Upper lobe of right lung (tissue), 1 donor: ENCODE measurements at regions not wholly inside any gene's neighbourhood (a gene's known extent, or its start where the extent isn't known, plus 50 kb on each side); places are given as distances from the start of the nearest gene placed in this dataset.

Source experiments
- ATAC-seq: fragments of 200-7000 bp; cut with Tn5 transposase; one replicate; pipeline ENCODE4 v1.9.1; 2020; ENCODE audit warnings: mild to moderate bottlenecking, moderate library complexity
- DNase-seq: peaks from one replicate; pipeline ENCODE4 v3.0.0-alpha.2; 2020
- H3K27ac ChIP-seq: fragments of 200-600 bp; one replicate; pipeline ENCODE4 v1.8.0; 2022
- H3K27me3 ChIP-seq: fragments of 200-600 bp; one replicate; pipeline ENCODE4 v1.8.0; 2022; ENCODE audit warnings: mild to moderate bottlenecking
- H3K36me3 ChIP-seq: fragments of 200-600 bp; one replicate; pipeline ENCODE4 v1.8.0; 2022
- H3K4me1 ChIP-seq: fragments of 200-600 bp; one replicate; pipeline ENCODE4 v1.8.0; 2022
- H3K4me3 ChIP-seq: fragments of 200-600 bp; one replicate; pipeline ENCODE4 v1.8.0; 2022; ENCODE audit warnings: mild to moderate bottlenecking
- H3K9me3 ChIP-seq: fragments of 200-600 bp; one replicate; pipeline ENCODE4 v1.8.0; 2022
- CTCF ChIP-seq: fragments of 200-600 bp; IDR thresholded peaks from one replicate; pipeline ENCODE4 v1.8.0; 2022; ENCODE audit warnings: antibody characterized with exemption
- intact Hi-C: fragments of 100-400 bp; cut with DNase I; formaldehyde crosslinking; loops from one replicate; pipeline ENCODE4 v1.11.0; 2022
- donor health status: DM: no; HTN: yes; CAD: no; lungs with severe emphysema.

- H3K4me3 ChIP-seq: no peak overlapping the region
- H3K27me3 ChIP-seq: no peaks in the 10 kb centered on the region
- H3K27ac ChIP-seq: no peak overlapping the region
- no peaks in the 10 kb centered on the region for H3K9me3 ChIP-seq
- ATAC-seq (no peak), DNase-seq (no peak)
- intact Hi-C loops: no loop called here
- H3K4me1 ChIP-seq: no peaks in the 10 kb centered on the region
- H3K36me3 ChIP-seq: no peaks in the 10 kb centered on the region
- no peak for TF ChIP-seq CTCF
Measured at GRCh38 chr11:70845591-70846041, 406.8 kb downstream of the SHANK2 start.

GRCh38 chr11:70846781-70847655 lies 405.4 kb downstream of the SHANK2 start:
- Histone ChIP-seq H3K9me3 (no peaks in the 10 kb centered on the region), H3K27ac (no peak overlapping the region), H3K4me3 (no peak overlapping the region), H3K36me3 (no peaks in the 10 kb centered on the region), H3K4me1 (no peaks in the 10 kb centered on the region), H3K27me3 (no peaks in the 10 kb centered on the region)
- no peak for ATAC-seq
- no peak for TF ChIP-seq CTCF
- intact Hi-C loops: no loop called here
- no peak for DNase-seq

GRCh38 chr11:70848243-70848750 lies 404.1 kb downstream of the SHANK2 start:
- Histone ChIP-seq H3K4me1 (no peaks in the 10 kb centered on the region), H3K4me3 (no peak overlapping the region), H3K9me3 (no peaks in the 10 kb centered on the region), H3K36me3 (no peaks in the 10 kb centered on the region), H3K27me3 (no peaks in the 10 kb centered on the region), H3K27ac (no peak overlapping the region)
- no peak for TF ChIP-seq CTCF
- ATAC-seq: no peak
- intact Hi-C loops: no loop called here
- no peak for DNase-seq

- H3K27ac ChIP-seq: no peak overlapping the region
- H3K27me3 ChIP-seq: no peaks in the 10 kb centered on the region
- TF ChIP-seq CTCF: no peak
- no peak overlapping the region for H3K4me3 ChIP-seq
- no peaks in the 10 kb centered on the region for H3K36me3 ChIP-seq
- no peaks in the 10 kb centered on the region for H3K4me1 ChIP-seq
- no peak for DNase-seq
- no peaks in the 10 kb centered on the region for H3K9me3 ChIP-seq
- intact Hi-C loops: no loop called here
- no peak for ATAC-seq
Measured at GRCh38 chr11:70849031-70849430, 403.3 kb downstream of the SHANK2 start.

GRCh38 chr11:70851308-70851707 lies 401.1 kb downstream of the SHANK2 start:
- no peak for DNase-seq
- Histone ChIP-seq H3K27me3 (no peaks in the 10 kb centered on the region), H3K36me3 (no peaks in the 10 kb centered on the region), H3K27ac (no peak overlapping the region), H3K4me1 (no peaks in the 10 kb centered on the region), H3K4me3 (no peak overlapping the region), H3K9me3 (no peaks in the 10 kb centered on the region)
- no peak for TF ChIP-seq CTCF
- intact Hi-C loops: no loop called here
- no peak for ATAC-seq
